ENCODE measurements at regions not wholly inside any gene's neighbourhood (a gene's known extent, or its start where the extent isn't known, plus 50 kb on each side); places are given as distances from the start of the nearest gene placed in this dataset.

GRCh38 chr1:4149281-4149680, 249.2 kb upstream of the C1orf174 start:
- no peaks in the 10 kb centered on the region for H3K36me3 ChIP-seq
- ATAC-seq (no peak), DNase-seq (no peak)
- H3K9me3 ChIP-seq: no peaks in the 10 kb centered on the region
- no peaks in the 10 kb centered on the region for H3K4me1 ChIP-seq
- no peak for TF ChIP-seq CTCF (IDR thresholded peaks at IDR 0.05)
- no peak for TF ChIP-seq POLR2A (IDR thresholded peaks at IDR 0.05)
- no peak overlapping the region for H3K27ac ChIP-seq
- peaks cover 0 to 19% (median 0%) of the 10 kb centered on the region in 9 donors for H3K27me3 ChIP-seq
- WGBS, 4 donors: 70 to 81% (median 80%) methylated on average over 7 of the region's 7 CpGs
- intact Hi-C loops (cut with DNase I): no loop called here
- H3K4me3 ChIP-seq: no peak overlapping the region

GRCh38 chr1:4149831-4150230, 249.8 kb upstream of the C1orf174 start:
- no peak overlapping the region for H3K27ac ChIP-seq
- TF ChIP-seq POLR2A (IDR thresholded peaks at IDR 0.05) (no peak), CTCF (IDR thresholded peaks at IDR 0.05) (no peak)
- H3K27me3 ChIP-seq: peaks cover 0 to 22% (median 0%) of the 10 kb centered on the region in 9 donors
- WGBS, 4 donors: 71 to 85% (median 73%) methylated on average over 10 of the region's 10 CpGs
- ATAC-seq: no peak
- H3K4me1 ChIP-seq: no peaks in the 10 kb centered on the region
- no peak overlapping the region for H3K4me3 ChIP-seq
- intact Hi-C loops (cut with DNase I): no loop called here
- H3K36me3 ChIP-seq: no peaks in the 10 kb centered on the region
- no peak for DNase-seq
- H3K9me3 ChIP-seq: no peaks in the 10 kb centered on the region

GRCh38 chr1:4150262-4150661, 250.2 kb upstream of the C1orf174 start:
- ATAC-seq (no peak), DNase-seq (no peak)
- H3K4me1 ChIP-seq: no peaks in the 10 kb centered on the region
- intact Hi-C loops (cut with DNase I): no loop called here
- H3K36me3 ChIP-seq: no peaks in the 10 kb centered on the region
- H3K9me3 ChIP-seq: no peaks in the 10 kb centered on the region
- no peak for TF ChIP-seq POLR2A (IDR thresholded peaks at IDR 0.05)
- TF ChIP-seq CTCF (IDR thresholded peaks at IDR 0.05): no peak
- no peak overlapping the region for H3K27ac ChIP-seq
- no peak overlapping the region for H3K4me3 ChIP-seq
- peaks cover 0 to 22% (median 0%) of the 10 kb centered on the region in 9 donors for H3K27me3 ChIP-seq
- WGBS, 4 donors: 25 to 48% (median 28%) methylated on average over 1 to 7 of the region's 7 CpGs

GRCh38 chr1:4152266-4152665, 252.2 kb upstream of the C1orf174 start:
- no peak for DNase-seq
- no peak overlapping the region for H3K4me3 ChIP-seq
- 69 to 81% (median 79%) methylated on average over 11 of the region's 11 CpGs for WGBS, 4 donors
- no peak overlapping the region for H3K27ac ChIP-seq
- no peaks in the 10 kb centered on the region for H3K9me3 ChIP-seq
- no peaks in the 10 kb centered on the region for H3K36me3 ChIP-seq
- H3K27me3 ChIP-seq: peaks cover 0 to 22% (median 0%) of the 10 kb centered on the region in 9 donors
- intact Hi-C loops (cut with DNase I): no loop called here
- no peaks in the 10 kb centered on the region for H3K4me1 ChIP-seq
- no peak for ATAC-seq
- no peak for TF ChIP-seq CTCF (IDR thresholded peaks at IDR 0.05)
- TF ChIP-seq POLR2A (IDR thresholded peaks at IDR 0.05): no peak
